Loucy (cell line): ENCODE measurements at regions not wholly inside any gene's neighbourhood (a gene's known extent, or its start where the extent isn't known, plus 50 kb on each side); places are given as distances from the start of the nearest gene placed in this dataset.
A peak's percentile ranks its signal among the peaks of the same experiment; 100 is the strongest.

Experiments
- H2AFZ ChIP-seq: fragments of 200-600 bp; sonication (generic); 2 replicates; pipeline ENCODE4 v1.6.0; 2016; ENCODE audit warnings: antibody characterized with exemption, mild to moderate bottlenecking, low read length, moderate library complexity
- H3F3A ChIP-seq: fragments of 200-600 bp; 2 replicates; pipeline ENCODE4 v1.6.0; 2016; ENCODE audit warnings: antibody characterized with exemption, low read depth, mild to moderate bottlenecking
- H3K27me3 ChIP-seq: fragments of 200-600 bp; sonication (generic); 2 replicates; pipeline ENCODE4 v1.6.1; 2014; ENCODE audit warnings: low read length, mild to moderate bottlenecking; ENCODE audit not compliant: insufficient read depth, poor library complexity, severe bottlenecking
- H3K36me3 ChIP-seq: fragments of 200-600 bp; sonication (generic); 2 replicates; pipeline ENCODE4 v1.6.1; 2016; ENCODE audit warnings: low read length; ENCODE audit not compliant: insufficient read depth
- H3K4me1 ChIP-seq: fragments of 200-600 bp; sonication (generic); 2 replicates; pipeline ENCODE4 v1.5.1; 2014; ENCODE audit warnings: low read length, mild to moderate bottlenecking; ENCODE audit not compliant: insufficient read depth, poor library complexity, severe bottlenecking
- H3K4me2 ChIP-seq: fragments of 200-600 bp; sonication (generic); 2 replicates; pipeline ENCODE4 v1.6.0; 2014; ENCODE audit warnings: antibody characterized with exemption, low read length, low read depth, mild to moderate bottlenecking; ENCODE audit not compliant: poor library complexity, severe bottlenecking
- H3K4me3 ChIP-seq: fragments of 200-600 bp; sonication (generic); 2 replicates; pipeline ENCODE4 v1.5.1; 2014; ENCODE audit warnings: low read length, mild to moderate bottlenecking, mixed read lengths; ENCODE audit not compliant: poor library complexity, severe bottlenecking
- H3K79me2 ChIP-seq: fragments of 200-600 bp; sonication (generic); 2 replicates; pipeline ENCODE4 v1.6.1; 2014; ENCODE audit warnings: low read length; ENCODE audit not compliant: insufficient read depth
- H3K9ac ChIP-seq: fragments of 200-600 bp; sonication (generic); 2 replicates; pipeline ENCODE4 v1.6.0; 2014; ENCODE audit warnings: mild to moderate bottlenecking, low read depth, low read length, moderate library complexity; ENCODE audit not compliant: poor library complexity, severe bottlenecking
- H3K9me2 ChIP-seq: fragments of 200-600 bp; sonication (generic); replicated peaks from 2 replicates; pipeline ENCODE4 v1.6.1; 2016; ENCODE audit warnings: low read depth, low read length, mixed read lengths
- H3K9me3 ChIP-seq: fragments of 200-600 bp; sonication (generic); 2 replicates; pipeline ENCODE4 v1.6.1; 2014; ENCODE audit warnings: mild to moderate bottlenecking, antibody characterized with exemption, low read length, low read depth; ENCODE audit not compliant: insufficient read depth
- H4K20me1 ChIP-seq: fragments of 200-600 bp; sonication (generic); 2 replicates; pipeline ENCODE4 v1.6.0; 2014; ENCODE audit warnings: antibody characterized with exemption, low read length, mild to moderate bottlenecking; ENCODE audit not compliant: insufficient read depth, poor library complexity, severe bottlenecking
- EZH2phosphoT487 ChIP-seq: fragments of 200-600 bp; IDR thresholded peaks from 2 replicates; pipeline ENCODE4 v1.6.1; 2018; ENCODE audit warnings: antibody characterized with exemption, mild to moderate bottlenecking, moderate library complexity, borderline replicate concordance
- TF ChIP-seq, protein P1 (sequence below): fragments of 200-600 bp; sonication (generic); conservative IDR thresholded peaks from 2 replicates; pipeline ENCODE4 v1.5.1; 2014; ENCODE audit warnings: mild to moderate bottlenecking, antibody characterized with exemption, low read length

GRCh38 chr4:79528241-79528706, 120.2 kb upstream of the GK2 start:
- no peaks in the 10 kb centered on the region for H3K9me2 ChIP-seq
- H3K9ac ChIP-seq, result no peak overlapping the region
- TF ChIP-seq, protein P1, sequence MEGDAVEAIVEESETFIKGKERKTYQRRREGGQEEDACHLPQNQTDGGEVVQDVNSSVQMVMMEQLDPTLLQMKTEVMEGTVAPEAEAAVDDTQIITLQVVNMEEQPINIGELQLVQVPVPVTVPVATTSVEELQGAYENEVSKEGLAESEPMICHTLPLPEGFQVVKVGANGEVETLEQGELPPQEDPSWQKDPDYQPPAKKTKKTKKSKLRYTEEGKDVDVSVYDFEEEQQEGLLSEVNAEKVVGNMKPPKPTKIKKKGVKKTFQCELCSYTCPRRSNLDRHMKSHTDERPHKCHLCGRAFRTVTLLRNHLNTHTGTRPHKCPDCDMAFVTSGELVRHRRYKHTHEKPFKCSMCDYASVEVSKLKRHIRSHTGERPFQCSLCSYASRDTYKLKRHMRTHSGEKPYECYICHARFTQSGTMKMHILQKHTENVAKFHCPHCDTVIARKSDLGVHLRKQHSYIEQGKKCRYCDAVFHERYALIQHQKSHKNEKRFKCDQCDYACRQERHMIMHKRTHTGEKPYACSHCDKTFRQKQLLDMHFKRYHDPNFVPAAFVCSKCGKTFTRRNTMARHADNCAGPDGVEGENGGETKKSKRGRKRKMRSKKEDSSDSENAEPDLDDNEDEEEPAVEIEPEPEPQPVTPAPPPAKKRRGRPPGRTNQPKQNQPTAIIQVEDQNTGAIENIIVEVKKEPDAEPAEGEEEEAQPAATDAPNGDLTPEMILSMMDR, result no peak
- no peak for TF ChIP-seq EZH2phosphoT487
- no peaks in the 10 kb centered on the region for H3K27me3 ChIP-seq
- no peaks in the 10 kb centered on the region for H3F3A ChIP-seq
- no peak overlapping the region for H3K4me3 ChIP-seq
- no peak overlapping the region for H2AFZ ChIP-seq
- peaks cover 8% of the 10 kb centered on the region for H3K4me1 ChIP-seq
- H3K79me2 ChIP-seq, result no peaks in the 10 kb centered on the region
- H3K4me2 ChIP-seq, result peak overlapping the region; percentile 13
- H3K36me3 ChIP-seq, result no peaks in the 10 kb centered on the region
- no peaks in the 10 kb centered on the region for H4K20me1 ChIP-seq
- no peaks in the 10 kb centered on the region for H3K9me3 ChIP-seq

DNA sequence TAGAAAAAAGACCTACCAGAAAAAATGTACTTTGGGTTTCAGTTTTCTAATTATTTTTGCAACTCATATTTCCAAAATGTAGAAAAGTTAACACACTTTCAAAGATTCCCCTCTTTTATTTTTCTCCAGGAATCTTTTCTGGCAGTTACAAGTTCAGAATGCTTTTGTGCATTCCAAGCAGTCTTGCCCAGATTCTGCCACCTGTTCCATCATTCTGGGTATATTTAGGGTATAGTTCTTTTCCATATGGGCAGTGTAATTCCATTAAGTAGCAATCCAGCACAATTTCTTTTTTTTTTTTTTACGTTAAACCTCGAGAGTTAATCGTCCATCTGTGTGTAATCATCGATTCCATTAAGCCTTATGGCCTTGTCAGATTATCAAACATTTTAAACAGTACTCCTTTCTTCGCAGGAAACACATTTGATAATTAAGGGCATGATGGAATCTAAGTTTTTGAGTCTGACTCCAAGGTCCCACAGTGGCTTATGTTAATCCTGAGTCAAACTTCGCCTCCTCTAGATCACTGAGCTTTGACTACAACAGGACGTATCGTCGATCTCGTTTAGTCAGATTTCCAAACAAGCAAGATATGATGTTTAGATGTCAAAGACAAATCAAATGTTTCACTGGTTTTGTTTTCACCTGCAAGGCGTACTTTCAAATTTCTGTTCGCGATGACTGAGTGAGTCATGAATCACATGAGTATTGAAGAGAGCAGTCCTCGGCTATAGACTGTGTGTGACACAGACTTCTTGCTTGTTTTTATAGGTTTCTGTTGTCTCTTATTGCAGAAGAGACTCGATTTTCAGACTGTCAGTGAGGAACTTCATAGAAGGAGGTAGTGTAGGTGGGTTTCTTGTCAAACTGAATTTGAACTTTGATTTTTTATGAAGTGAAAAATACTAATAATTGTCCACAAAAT, 118.9 kb upstream of the GK2 start:
- Histone ChIP-seq H3F3A (no peaks in the 10 kb centered on the region), H3K9me3 (no peaks in the 10 kb centered on the region), H3K4me1 (peaks cover 8% of the 10 kb centered on the region), H3K9me2 (no peaks in the 10 kb centered on the region), H2AFZ (no peak overlapping the region), H3K36me3 (no peaks in the 10 kb centered on the region), H3K4me2 (no peak overlapping the region), H3K4me3 (no peak overlapping the region), H3K79me2 (no peaks in the 10 kb centered on the region), H3K27me3 (no peaks in the 10 kb centered on the region), H3K9ac (no peak overlapping the region), H4K20me1 (no peaks in the 10 kb centered on the region)
- TF ChIP-seq, protein P1, result no peak
- TF ChIP-seq EZH2phosphoT487, result no peak

GRCh38 chr4:79516114-79516513, 108.1 kb upstream of the GK2 start:
- no peaks in the 10 kb centered on the region for H3K79me2 ChIP-seq

More at GRCh38 chr4:79516114-79516513, 108.1 kb upstream of the GK2 start:
- H3K9me3 ChIP-seq, result no peaks in the 10 kb centered on the region
- H3K4me2 ChIP-seq, result no peak overlapping the region
- no peaks in the 10 kb centered on the region for H4K20me1 ChIP-seq
- H3K27me3 ChIP-seq, result no peaks in the 10 kb centered on the region
- H2AFZ ChIP-seq, result no peak overlapping the region
- no peaks in the 10 kb centered on the region for H3K9me2 ChIP-seq
- peaks cover 23% of the 10 kb centered on the region for H3K4me1 ChIP-seq
- H3K9ac ChIP-seq, result no peak overlapping the region
- no peaks in the 10 kb centered on the region; the same call in 1 of the 2 replicates for H3F3A ChIP-seq
- no peaks in the 10 kb centered on the region for H3K36me3 ChIP-seq
- no peak overlapping the region for H3K4me3 ChIP-seq
- no peak for TF ChIP-seq EZH2phosphoT487
- TF ChIP-seq, protein P1, result no peak
